HG03159 (cell line): ENCODE measurements at regions not wholly inside any gene's neighbourhood (a gene's known extent, or its start where the extent isn't known, plus 50 kb on each side); places are given as distances from the start of the nearest gene placed in this dataset.

Experiments used
- ATAC-seq: cut with Tn5 transposase; IDR thresholded peaks from one replicate; pipeline ENCODE4 v1.9.1; 2021; ENCODE audit warnings: mild to moderate bottlenecking, moderate library complexity; ENCODE audit not compliant: unreplicated experiment

DNA sequence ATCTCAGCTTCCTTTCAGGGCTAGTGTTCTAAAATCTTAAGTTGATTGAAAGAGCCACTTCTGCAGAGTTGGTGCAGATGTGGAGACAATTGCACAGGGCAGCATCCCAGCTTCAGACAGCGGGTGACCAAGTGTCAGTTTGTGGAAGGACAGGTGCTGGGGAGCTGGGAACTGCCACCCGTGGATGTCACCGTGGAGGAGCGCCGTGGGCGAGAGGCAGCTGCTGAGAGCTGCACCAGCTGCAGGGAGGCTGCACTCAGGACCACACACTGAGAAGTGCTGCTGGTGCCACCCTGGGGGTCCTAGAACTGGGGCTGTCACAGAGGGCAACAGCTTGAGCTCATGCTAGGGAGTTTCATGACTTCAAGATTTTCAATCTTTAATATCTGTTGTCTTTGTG lies 543.0 kb upstream of the FZD8 start:
- ATAC-seq: no peak

DNA sequence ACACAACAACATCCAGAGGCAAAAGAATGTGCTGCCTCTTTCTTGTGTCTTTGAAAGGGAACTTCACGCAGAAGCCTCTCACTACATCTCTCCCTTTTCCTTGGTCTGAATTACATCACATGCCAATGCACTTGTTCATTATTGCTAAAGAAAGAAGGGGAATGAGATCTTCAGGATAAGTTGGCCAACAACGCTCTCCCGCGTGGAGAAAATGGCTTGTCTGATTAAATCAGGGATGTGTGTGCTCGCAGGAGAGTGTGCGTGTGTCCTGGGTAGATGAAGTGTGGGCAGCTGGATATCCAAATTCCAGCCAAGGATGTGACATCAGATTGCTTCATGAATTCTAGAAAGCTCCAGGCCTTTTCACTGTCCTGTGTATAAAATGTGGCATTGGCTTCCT lies 541.6 kb upstream of the FZD8 start:
- ATAC-seq: no peak

DNA sequence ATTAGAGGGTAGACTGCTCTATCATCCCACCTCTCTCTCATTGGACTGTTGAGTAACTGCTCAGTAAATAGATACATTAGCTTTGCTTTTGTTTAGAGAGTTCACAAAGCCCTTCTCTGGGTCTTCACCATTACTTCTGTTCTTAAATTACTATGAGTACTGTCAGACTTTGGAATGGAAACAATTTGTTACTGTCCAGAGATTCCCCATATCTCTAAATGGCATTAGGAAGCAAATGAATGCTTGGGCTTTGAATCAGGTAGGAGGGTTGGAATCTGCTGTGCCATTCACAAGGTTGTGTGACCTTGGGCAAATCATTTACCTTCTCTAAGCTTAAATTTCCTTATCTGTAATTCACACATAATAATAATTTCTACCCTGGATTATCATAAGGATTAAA lies 541.0 kb upstream of the FZD8 start:
- ATAC-seq: no peak

DNA sequence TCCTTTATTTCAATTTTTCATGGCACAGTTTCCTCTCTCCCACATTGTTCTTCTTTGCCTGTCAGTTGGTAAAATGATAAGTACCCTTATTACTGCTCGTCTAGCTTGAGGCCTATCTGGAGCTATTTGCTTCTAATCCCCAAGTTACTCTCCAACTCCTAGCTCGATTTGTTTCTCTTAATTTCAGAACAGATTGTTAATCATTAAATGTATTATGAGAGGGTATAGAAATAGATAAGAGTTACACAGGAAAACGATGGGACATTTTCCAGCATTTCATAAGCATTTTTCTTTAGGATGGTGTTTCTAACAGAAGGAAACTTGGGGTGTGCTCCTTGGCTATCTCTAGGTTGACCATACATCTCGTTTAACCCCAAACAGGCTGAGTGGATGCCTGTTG lies 540.5 kb upstream of the FZD8 start:
- ATAC-seq: no peak

DNA sequence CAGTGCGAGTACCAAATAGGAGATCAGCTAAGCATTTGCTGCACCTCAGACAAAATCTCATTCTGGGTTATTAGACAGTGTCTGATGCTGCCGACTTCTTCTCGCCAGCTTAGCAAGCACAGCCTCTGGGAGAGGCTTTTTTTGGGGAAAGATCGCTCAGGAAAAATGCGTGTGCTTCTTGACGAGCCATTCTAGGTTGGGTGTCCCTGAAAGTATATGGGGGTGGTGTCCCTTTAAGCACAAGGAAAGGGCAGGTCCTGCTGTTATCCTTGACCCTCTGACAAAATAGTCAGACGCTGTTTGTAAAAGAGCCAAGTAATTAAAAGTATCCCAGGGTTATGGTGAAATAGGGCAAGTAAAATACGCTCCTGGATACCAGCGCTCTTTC lies 540.1 kb upstream of the FZD8 start:
- no peak for ATAC-seq

GRCh38 chr10:36181426-36182178 lies 539.5 kb upstream of the FZD8 start:
- ATAC-seq: no peak

GRCh38 chr10:36178616-36179015 lies 536.5 kb upstream of the FZD8 start:
- ATAC-seq: no peak

DNA sequence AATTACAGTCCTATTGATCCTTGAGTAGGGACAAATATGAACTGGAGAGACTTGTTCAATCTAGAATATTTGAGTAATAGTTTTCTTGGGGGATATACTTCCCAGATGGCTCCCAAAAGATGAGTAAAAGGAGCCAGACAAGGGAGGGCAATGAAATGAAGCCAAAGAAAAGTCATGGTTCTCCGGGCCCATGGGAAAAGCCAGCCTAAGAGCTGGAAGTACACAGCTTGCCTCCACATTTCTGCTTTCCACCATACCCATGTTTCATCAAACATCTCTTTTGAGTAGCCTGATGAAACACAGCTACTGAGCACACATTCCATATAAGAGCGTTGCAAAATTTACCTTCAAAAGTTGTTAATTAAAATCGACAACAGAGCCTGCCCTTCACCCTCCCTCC lies 535.0 kb upstream of the FZD8 start:
- ATAC-seq: no peak

DNA sequence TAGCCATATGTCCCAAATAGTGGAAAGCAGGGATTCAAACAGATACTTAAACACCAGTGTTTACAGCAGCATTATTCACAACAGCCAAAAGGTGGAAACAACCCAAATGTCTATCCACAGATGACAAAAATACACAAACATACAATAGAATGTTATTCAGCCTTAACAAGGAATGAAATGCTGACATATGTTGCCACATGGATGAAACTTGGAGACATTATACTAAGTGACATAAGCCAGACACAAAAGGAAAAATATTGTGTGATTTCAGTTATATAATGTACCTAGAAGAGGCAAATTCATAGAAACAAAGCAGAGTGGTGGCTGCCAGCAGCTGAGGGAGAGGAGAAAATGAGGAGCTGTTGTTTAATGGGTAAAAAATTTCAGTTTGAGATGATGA lies 533.9 kb upstream of the FZD8 start:
- no peak for ATAC-seq

- no peak for ATAC-seq
Measured at GRCh38 chr10:36173364-36173763, 531.3 kb upstream of the FZD8 start.

DNA sequence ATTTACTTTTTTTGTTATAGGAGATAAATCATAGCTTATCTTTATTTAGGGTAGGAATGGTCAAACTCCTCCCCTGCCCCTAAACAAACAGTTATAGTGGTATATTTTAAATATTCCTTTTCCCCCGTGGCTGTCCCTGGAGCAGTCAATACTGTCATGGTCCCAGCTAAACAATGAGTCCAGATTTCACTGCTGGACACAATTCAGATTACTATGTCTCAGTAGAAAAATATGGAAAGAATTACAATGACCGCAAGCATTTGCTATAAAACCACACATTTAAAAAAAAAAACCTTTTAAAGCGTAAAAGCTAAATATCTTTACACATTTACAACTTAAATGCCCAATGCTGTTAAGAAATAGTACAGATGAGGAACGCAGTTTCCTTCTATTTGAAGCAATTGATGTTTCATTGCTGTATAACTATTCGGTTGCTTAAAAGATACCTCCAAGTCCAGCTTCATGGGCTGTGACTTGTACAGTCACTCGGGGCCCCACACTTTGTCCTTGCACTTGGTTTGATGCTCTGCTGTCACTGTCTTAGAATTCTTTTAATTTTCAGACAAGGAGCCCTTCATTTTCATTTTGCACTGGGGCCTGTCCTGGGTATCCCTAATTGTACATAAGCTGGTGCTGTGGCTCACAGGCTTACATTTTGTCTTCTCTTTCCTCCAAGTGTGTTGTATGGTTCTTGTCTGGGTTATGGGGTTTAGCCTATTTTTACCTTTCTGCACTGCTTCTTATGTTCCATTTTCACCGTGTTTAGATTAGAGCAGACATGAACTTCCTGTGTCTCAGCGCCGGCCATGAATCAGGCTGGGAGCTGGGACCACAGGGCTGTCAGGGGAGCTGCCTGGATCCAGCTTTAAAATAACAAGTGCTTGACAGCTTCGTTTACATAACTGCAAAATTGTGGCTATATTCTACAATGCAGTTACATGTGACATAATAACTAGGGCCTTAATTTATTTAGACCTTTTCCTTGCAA lies 530.2 kb upstream of the FZD8 start:
- no peak for ATAC-seq

DNA sequence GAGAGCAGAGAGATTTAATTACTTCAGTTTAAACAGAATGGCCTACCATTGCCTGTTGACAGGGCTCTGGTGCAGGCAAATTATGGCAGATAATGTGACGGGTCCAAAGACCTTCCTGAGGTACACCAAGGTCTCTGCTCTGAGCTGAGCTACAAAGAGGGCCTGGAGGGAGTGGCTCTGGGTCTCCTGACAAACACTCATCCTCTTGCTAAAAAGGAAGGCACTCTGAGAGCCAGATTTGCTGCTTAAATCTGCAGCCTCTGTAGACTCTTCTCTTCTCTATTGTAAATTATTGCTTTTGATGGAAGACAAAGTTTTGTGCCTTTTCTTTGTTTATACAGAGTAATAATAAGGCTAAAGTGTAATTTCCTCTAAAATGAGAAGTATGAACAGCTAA lies 529.5 kb upstream of the FZD8 start:
- ATAC-seq: no peak

DNA sequence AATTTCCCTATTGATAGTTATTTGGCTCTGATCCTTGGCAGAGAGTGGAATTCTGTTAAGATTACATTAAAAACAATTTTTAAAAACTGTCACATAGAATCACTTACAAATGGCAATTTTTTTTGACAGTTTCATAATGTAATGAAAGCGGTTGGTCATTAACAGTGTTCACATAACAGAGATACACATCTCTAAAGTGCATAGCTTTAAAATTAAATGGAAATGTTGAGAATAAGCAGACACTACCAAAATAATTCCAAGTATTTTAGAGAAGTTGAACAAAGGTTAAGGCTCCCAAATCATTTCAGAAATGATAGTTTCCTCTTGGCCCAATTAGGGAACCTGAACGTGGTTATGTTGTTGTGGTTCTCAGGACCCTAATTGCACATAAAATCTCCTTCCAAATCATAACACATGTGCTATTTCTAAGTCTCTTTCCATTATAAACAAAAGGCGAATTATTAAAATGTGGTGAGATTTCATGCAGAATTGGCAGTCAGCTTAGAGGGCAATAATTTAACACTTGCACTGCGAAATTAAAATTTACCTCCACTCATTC lies 528.9 kb upstream of the FZD8 start:
- no peak for ATAC-seq

- no peak for ATAC-seq
Measured at GRCh38 chr10:36170142-36170719, 528.1 kb upstream of the FZD8 start.

GRCh38 chr10:36168777-36169176 lies 526.7 kb upstream of the FZD8 start:
- ATAC-seq: no peak

DNA sequence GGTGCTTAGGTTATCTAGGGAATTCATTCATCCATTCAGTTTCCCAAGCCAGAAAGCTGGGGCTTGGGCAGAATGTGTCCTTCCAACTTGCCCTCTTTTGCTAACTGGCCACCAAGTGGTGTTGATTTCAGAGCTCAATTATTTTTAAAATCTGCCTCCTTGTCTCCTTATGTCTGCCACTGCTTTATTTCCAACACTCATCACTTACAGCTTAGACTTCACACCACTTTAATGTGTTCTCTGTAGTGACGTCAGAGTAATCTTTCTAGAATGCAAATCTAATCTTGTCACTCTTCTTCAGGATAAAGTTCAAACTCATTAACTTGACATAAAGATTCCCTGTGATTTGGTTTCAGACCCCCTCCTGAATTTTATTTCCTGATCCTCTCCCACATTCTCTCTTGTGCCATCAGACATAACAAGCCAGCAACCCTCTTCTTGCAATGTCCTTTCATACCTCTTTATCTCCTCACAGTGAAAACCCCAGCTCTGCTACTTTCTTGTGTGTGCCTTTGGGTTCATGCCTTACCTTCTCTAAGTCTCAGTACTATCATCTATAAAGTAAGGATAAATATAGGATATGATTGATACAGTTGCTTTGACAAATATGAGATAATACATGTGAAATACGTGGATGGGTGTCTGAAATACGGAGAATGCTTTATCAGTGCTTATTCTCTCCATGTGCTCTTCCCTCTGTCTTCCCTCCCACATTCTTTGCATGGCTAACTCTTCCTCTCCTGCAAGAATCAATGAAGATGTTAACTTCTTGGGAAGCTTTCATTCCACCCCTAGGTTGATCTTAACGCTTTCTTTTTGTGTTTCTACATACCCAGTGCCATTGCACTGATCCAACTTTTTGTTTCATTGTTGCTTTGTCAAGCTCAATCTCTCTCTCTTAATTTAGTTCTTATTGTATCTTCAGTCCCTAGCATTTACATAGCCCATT lies 522.7 kb upstream of the FZD8 start:
- ATAC-seq: no peak

- no peak for ATAC-seq
Measured at GRCh38 chr10:36163827-36164226, 521.7 kb upstream of the FZD8 start.

- ATAC-seq: no peak
Measured at GRCh38 chr10:36157486-36157885, 515.4 kb upstream of the FZD8 start.

GRCh38 chr10:36148207-36148606 lies 506.1 kb upstream of the FZD8 start:
- no peak for ATAC-seq

DNA sequence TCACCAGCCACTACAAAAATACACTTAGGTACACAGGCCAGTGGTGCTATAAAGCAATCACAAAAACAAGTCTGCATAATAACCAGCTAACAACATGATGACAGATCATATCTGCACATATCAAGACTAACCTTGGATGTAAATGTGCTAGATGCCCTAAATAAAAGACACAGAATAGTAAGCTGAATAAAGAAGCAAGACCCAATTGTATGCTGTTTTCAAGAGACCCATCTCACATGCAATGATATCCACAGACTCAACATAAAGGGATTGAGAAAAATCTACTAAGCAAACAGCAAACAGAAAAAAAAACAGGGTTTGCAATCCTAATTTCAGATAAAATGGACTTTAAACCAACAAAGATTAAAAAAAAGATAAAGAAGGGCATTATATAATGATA lies 505.4 kb upstream of the FZD8 start:
- no peak for ATAC-seq
